Mucosa of rectum (tissue), 2 donors: ENCODE measurements at regions not wholly inside any gene's neighbourhood (a gene's known extent, or its start where the extent isn't known, plus 50 kb on each side); places are given as distances from the start of the nearest gene placed in this dataset.
"Not testable (repeated sequence)": the region's sequence is repeated elsewhere in the genome, so short reads cannot be mapped to it uniquely, and the experiment has no call there.

ENCODE experiments used
- H3K27ac ChIP-seq, 2 donors: one replicate each; pipeline ENCODE4 v1.7.0; 2013; ENCODE audit warnings: inconsistent platforms in 2 of 2, low read depth in 2 of 2, low read length in 2 of 2
- H3K27me3 ChIP-seq, 2 donors: one replicate each; pipeline ENCODE4 v1.7.0; 2013; ENCODE audit warnings: low read length in 2 of 2; ENCODE audit not compliant: control insufficient read depth in 2 of 2, insufficient read depth in 2 of 2
- H3K36me3 ChIP-seq, 2 donors: one replicate each; pipeline ENCODE4 v1.7.0; 2013; ENCODE audit warnings: low read length in 2 of 2; ENCODE audit not compliant: control insufficient read depth in 2 of 2, insufficient read depth in 2 of 2
- H3K4me1 ChIP-seq, 2 donors: one replicate each; pipeline ENCODE4 v1.7.0; 2013; ENCODE audit warnings: low read length in 2 of 2, mild to moderate bottlenecking in 1 of 2; ENCODE audit not compliant: control insufficient read depth in 2 of 2, insufficient read depth in 2 of 2
- H3K4me3 ChIP-seq, 2 donors: one replicate each; pipeline ENCODE4 v1.7.0; 2013; ENCODE audit warnings: low read length in 2 of 2
- H3K9ac ChIP-seq, 2 donors: one replicate each; pipeline ENCODE4 v1.7.0; 2013; ENCODE audit warnings: low read length in 2 of 2, low read depth in 1 of 2, mild to moderate bottlenecking in 1 of 2
- H3K9me3 ChIP-seq, 2 donors: one replicate each; pipeline ENCODE4 v1.7.0; 2013; ENCODE audit warnings: low read length in 2 of 2; ENCODE audit not compliant: control insufficient read depth in 2 of 2
- donor health status: healthy.
- donor health status: Normal muscosa, but diverticular disease.

- H3K4me1 ChIP-seq = no peaks in the 10 kb centered on the region
- no peak overlapping the region for H3K9ac ChIP-seq
- no peaks in the 10 kb centered on the region for H3K27me3 ChIP-seq
- H3K36me3 ChIP-seq = no peaks in the 10 kb centered on the region
- H3K27ac ChIP-seq = no peak overlapping the region
- no peaks in the 10 kb centered on the region for H3K9me3 ChIP-seq
- no peak overlapping the region for H3K4me3 ChIP-seq
These were observed 580.8 kb downstream of the CBLN4 start for GRCh38 chr20:55424476-55424875.

GRCh38 chr20:55417836-55418235 lies 587.5 kb downstream of the CBLN4 start:
- no peak overlapping the region for H3K9ac ChIP-seq
- H3K4me3 ChIP-seq = no peak overlapping the region
- no peaks in the 10 kb centered on the region for H3K4me1 ChIP-seq
- no peak overlapping the region for H3K27ac ChIP-seq
- H3K27me3 ChIP-seq = no peaks in the 10 kb centered on the region
- H3K36me3 ChIP-seq = no peaks in the 10 kb centered on the region
- no peaks in the 10 kb centered on the region for H3K9me3 ChIP-seq

- Histone ChIP-seq H3K27me3 (no peaks in the 10 kb centered on the region), H3K9me3 (no peaks in the 10 kb centered on the region), H3K4me3 (no peak overlapping the region), H3K27ac (no peak overlapping the region), H3K36me3 (no peaks in the 10 kb centered on the region), H3K4me1 (no peaks in the 10 kb centered on the region), H3K9ac (no peak overlapping the region)
These were observed 589.7 kb downstream of the CBLN4 start for GRCh38 chr20:55415567-55416142.

GRCh38 chr20:55412508-55412907 lies 592.8 kb downstream of the CBLN4 start:
- H3K9ac ChIP-seq, H3K4me3 ChIP-seq, H3K9me3 ChIP-seq, H3K27ac ChIP-seq, H3K27me3 ChIP-seq, H3K4me1 ChIP-seq, H3K36me3 ChIP-seq: not testable (repeated sequence)

GRCh38 chr20:55406891-55407290 lies 598.4 kb downstream of the CBLN4 start:
- H3K27me3 ChIP-seq = no peaks in the 10 kb centered on the region
- H3K9me3 ChIP-seq = no peaks in the 10 kb centered on the region
- no peaks in the 10 kb centered on the region for H3K4me1 ChIP-seq
- no peaks in the 10 kb centered on the region for H3K36me3 ChIP-seq
- no peak overlapping the region for H3K4me3 ChIP-seq
- no peak overlapping the region for H3K27ac ChIP-seq
- no peak overlapping the region for H3K9ac ChIP-seq

GRCh38 chr20:55394592-55394991 lies 610.7 kb downstream of the CBLN4 start:
- Histone ChIP-seq H3K9ac (no peak overlapping the region), H3K27ac (no peak overlapping the region), H3K36me3 (no peaks in the 10 kb centered on the region), H3K4me3 (no peak overlapping the region), H3K4me1 (no peaks in the 10 kb centered on the region), H3K27me3 (no peaks in the 10 kb centered on the region), H3K9me3 (no peaks in the 10 kb centered on the region)

- no peak overlapping the region for H3K9ac ChIP-seq
- no peaks in the 10 kb centered on the region for H3K27me3 ChIP-seq
- H3K27ac ChIP-seq = no peak overlapping the region
- H3K36me3 ChIP-seq = no peaks in the 10 kb centered on the region
- H3K4me1 ChIP-seq = no peaks in the 10 kb centered on the region
- no peak overlapping the region for H3K4me3 ChIP-seq
- H3K9me3 ChIP-seq = no peaks in the 10 kb centered on the region
These were observed 614.5 kb downstream of the CBLN4 start for GRCh38 chr20:55390791-55391190.

- Histone ChIP-seq H3K9ac (no peak overlapping the region), H3K36me3 (no peaks in the 10 kb centered on the region), H3K4me3 (no peak overlapping the region), H3K4me1 (no peaks in the 10 kb centered on the region), H3K27me3 (no peaks in the 10 kb centered on the region), H3K9me3 (no peaks in the 10 kb centered on the region), H3K27ac (no peak overlapping the region)
These were observed 618.6 kb downstream of the CBLN4 start for GRCh38 chr20:55386686-55387085.

GRCh38 chr20:55375920-55376319 lies 629.4 kb downstream of the CBLN4 start:
- H3K27me3 ChIP-seq = no peaks in the 10 kb centered on the region
- H3K36me3 ChIP-seq = no peaks in the 10 kb centered on the region
- no peak overlapping the region for H3K9ac ChIP-seq
- H3K27ac ChIP-seq = no peak overlapping the region
- H3K4me1 ChIP-seq = no peaks in the 10 kb centered on the region
- no peak overlapping the region for H3K4me3 ChIP-seq
- H3K9me3 ChIP-seq = no peaks in the 10 kb centered on the region

GRCh38 chr20:55365745-55366144 lies 639.6 kb downstream of the CBLN4 start:
- no peaks in the 10 kb centered on the region for H3K9me3 ChIP-seq
- H3K4me1 ChIP-seq = no peaks in the 10 kb centered on the region
- no peaks in the 10 kb centered on the region for H3K36me3 ChIP-seq
- no peak overlapping the region for H3K4me3 ChIP-seq
- no peaks in the 10 kb centered on the region for H3K27me3 ChIP-seq
- H3K27ac ChIP-seq = no peak overlapping the region
- no peak overlapping the region for H3K9ac ChIP-seq

GRCh38 chr20:55360895-55361294 lies 644.4 kb downstream of the CBLN4 start:
- Histone ChIP-seq H3K27ac (no peak overlapping the region), H3K4me1 (no peaks in the 10 kb centered on the region), H3K36me3 (no peaks in the 10 kb centered on the region), H3K4me3 (no peak overlapping the region), H3K9ac (no peak overlapping the region), H3K27me3 (no peaks in the 10 kb centered on the region), H3K9me3 (no peaks in the 10 kb centered on the region)
